ENCODE measurements at regions not wholly inside any gene's neighbourhood (a gene's known extent, or its start where the extent isn't known, plus 50 kb on each side); places are given as distances from the start of the nearest gene placed in this dataset.

GRCh38 chr13:44649104-44649428, 72.9 kb upstream of the TSC22D1 start:
- WGBS (ENCODE audit: low lambda C conversion rate) = 13% methylated on average over 3 of the region's 3 CpGs
- Histone ChIP-seq H4K20me1 (ENCODE audit: insufficient read depth, low read length) (no peaks in the 10 kb centered on the region), H3K4me2 (ENCODE audit: low read depth, low read length) (no peak overlapping the region), H2AFZ (ENCODE audit: low read length) (no peak overlapping the region), H3K79me2 (ENCODE audit: insufficient read depth, low read length) (no peaks in the 10 kb centered on the region), H3K4me3 (replicated peaks in 1 of 3; ENCODE audit: insufficient read depth in 1 of 3, low read depth in 2 of 3, low read length in 3 of 3) (no peak overlapping the region), H3K4me1 (ENCODE audit: insufficient read depth, low read length) (0 out of 2 replicates have a peak, but pooled peaks cover 6% of the 10 kb centered on the region), H3K9me3 (ENCODE audit: low read length) (no peaks in the 10 kb centered on the region), H3K9ac (ENCODE audit: insufficient read depth, low read depth, low read length) (no peak overlapping the region), H3K27ac (ENCODE audit: extremely low read length, insufficient read depth, low read length) (no peak overlapping the region), H3K27me3 (ENCODE audit: control insufficient read depth in 1 of 2, insufficient read depth in 2 of 2, low read length in 2 of 2) (no peaks in the 10 kb centered on the region), H3K36me3 (replicated peaks in 1 of 2; ENCODE audit: control insufficient read depth in 1 of 2, insufficient read depth in 2 of 2, low read length in 2 of 2) (no peaks in the 10 kb centered on the region)
- ChIA-PET CTCF (ENCODE audit: low intra/inter-chr PET ratio, low total read pairs) (interaction anchor here (1.2 kb wide), 1 partner anchor 166 kb away, joined by 7 read pairs; no protein-coding TSS in a partner anchor), POLR2A (no interaction called here)
- no peak for ATAC-seq
- intact Hi-C loops (cut with micrococcal nuclease; ENCODE audit: unreplicated experiment) = no loop called here
- in situ Hi-C loops (cut with HindIII; ENCODE audit: extremely low pct_ligation_motif_present, low pct_unique_long_range_greater_than_20kb) = no loop called here
- DNase-seq (ENCODE audit: low spot score) = no peak
- no peak for FAIRE-seq
- no TSS peak for BruUV-seq (replicated peaks)
- TF ChIP-seq CHD2 (IDR thresholded peaks at IDR 0.05; ENCODE audit: low read depth, low read length) = no peak
- TF ChIP-seq RBM39 (IDR thresholded peaks at IDR 0.05; ENCODE audit: low read depth, low read length, poor library complexity, severe bottlenecking) = no peak
- TF ChIP-seq TP53 (CRISPR knock-in tag; conservative IDR thresholded peaks at IDR 0.05) = no peak
- TF ChIP-seq NRL (CRISPR knock-in tag; IDR thresholded peaks at IDR 0.05; ENCODE audit: borderline replicate concordance) = no peak

GRCh38 chr13:44648392-44649103, 72.4 kb upstream of the TSC22D1 start:
- H3K4me3 ChIP-seq (replicated peaks in 1 of 3; ENCODE audit: insufficient read depth in 1 of 3, low read depth in 2 of 3, low read length in 3 of 3) = no peak overlapping the region
- H4K20me1 ChIP-seq (ENCODE audit: insufficient read depth, low read length) = no peaks in the 10 kb centered on the region
- intact Hi-C loops (cut with micrococcal nuclease; ENCODE audit: unreplicated experiment) (loop anchor here (1.0 kb wide), 1 partner anchor 165 kb away; no protein-coding TSS in a partner anchor), in situ Hi-C loops (cut with HindIII; ENCODE audit: extremely low pct_ligation_motif_present, low pct_unique_long_range_greater_than_20kb) (no loop called here)
- 22% methylated on average over 2 of the region's 2 CpGs for WGBS (ENCODE audit: low lambda C conversion rate)
- H3K9me3 ChIP-seq (ENCODE audit: low read length) = no peaks in the 10 kb centered on the region
- POLR2A ChIA-PET = no interaction called here
- H3K9ac ChIP-seq (ENCODE audit: insufficient read depth, low read depth, low read length) = no peak overlapping the region
- DNase-seq (ENCODE audit: low spot score) (peak; percentile 45), ATAC-seq (peak; percentile 93), FAIRE-seq (peak; percentile 44)
- H3K4me2 ChIP-seq (ENCODE audit: low read depth, low read length) = no peak overlapping the region
- CTCF ChIA-PET (ENCODE audit: low intra/inter-chr PET ratio, low total read pairs) = interaction anchor here (1.2 to 1.3 kb wide), 2 partner anchors 165 kb away, joined by 3 to 7 read pairs; no protein-coding TSS in a partner anchor
- BruUV-seq (replicated peaks) = no TSS peak
- no peak overlapping the region for H3K27ac ChIP-seq (ENCODE audit: extremely low read length, insufficient read depth, low read length)
- no peaks in the 10 kb centered on the region for H3K36me3 ChIP-seq (replicated peaks in 1 of 2; ENCODE audit: control insufficient read depth in 1 of 2, insufficient read depth in 2 of 2, low read length in 2 of 2)
- no peaks in the 10 kb centered on the region for H3K79me2 ChIP-seq (ENCODE audit: insufficient read depth, low read length)
- H3K4me1 ChIP-seq (ENCODE audit: insufficient read depth, low read length) = 0 out of 2 replicates have a peak, but pooled peaks cover 6% of the 10 kb centered on the region
- no peak overlapping the region for H2AFZ ChIP-seq (ENCODE audit: low read length)
- H3K27me3 ChIP-seq (ENCODE audit: control insufficient read depth in 1 of 2, insufficient read depth in 2 of 2, low read length in 2 of 2) = no peaks in the 10 kb centered on the region
- TF ChIP-seq SMC3 (IDR thresholded peaks at IDR 0.05; ENCODE audit: low read length) = peak; percentile 59
- 0 out of 2 replicates have a peak, but pooled peaks have one; percentile 22 for TF ChIP-seq MIXL1 (CRISPR knock-in tag; IDR thresholded peaks at IDR 0.05)
- TF ChIP-seq ARID3A (IDR thresholded peaks at IDR 0.05; ENCODE audit: low read depth, low read length) = peak; percentile 80
- 0 out of 2 replicates have a peak, but pooled peaks have one; percentile 31 for TF ChIP-seq RAD21 (CRISPR knock-in tag; IDR thresholded peaks at IDR 0.05)
- TF ChIP-seq MYPOP (CRISPR knock-in tag; IDR thresholded peaks at IDR 0.05) = no peak
- peak; percentile 47 for TF ChIP-seq STAG1 (CRISPR knock-in tag; IDR thresholded peaks at IDR 0.05)
- TF ChIP-seq CEBPG (CRISPR knock-in tag; IDR thresholded peaks at IDR 0.05) = no peak
- peak; percentile 55; the same call in 1 of the 2 replicates for TF ChIP-seq HOXA5 (CRISPR knock-in tag; IDR thresholded peaks at IDR 0.05)
- no peak for TF ChIP-seq KAT2B (IDR thresholded peaks at IDR 0.05; ENCODE audit: borderline replicate concordance, low read depth, low read length)
- peak; percentile 41 for TF ChIP-seq CTCF (CRISPR knock-in tag; IDR thresholded peaks at IDR 0.05)
- TF ChIP-seq NR2F6 (IDR thresholded peaks at IDR 0.05) = peak; percentile 48
- TF ChIP-seq NR2F6 (CRISPR knock-in tag; IDR thresholded peaks at IDR 0.05) = peak; percentile 52; the same call in 1 of the 2 replicates
